Liver (tissue), 8 donors: ENCODE measurements at regions not wholly inside any gene's neighbourhood (a gene's known extent, or its start where the extent isn't known, plus 50 kb on each side); places are given as distances from the start of the nearest gene placed in this dataset.

Source experiments
- DNase-seq: peaks from one replicate; pipeline ENCODE4 v3.0.0-alpha.2; 2017; ENCODE audit warnings: low spot score
- H3K27ac ChIP-seq, 2 donors: one replicate each; pipeline ENCODE4 v1.7.0; 2013; ENCODE audit warnings: inconsistent platforms in 2 of 2, low read length in 2 of 2, control low read depth in 1 of 2, low read depth in 1 of 2, mild to moderate bottlenecking in 1 of 2
- H3K27me3 ChIP-seq, 4 donors: one replicate each; pipeline versions ENCODE4 v1.6.1 to v1.7.0; 2013; ENCODE audit warnings: low read length in 3 of 4, inconsistent platforms in 1 of 4, mild to moderate bottlenecking in 1 of 4, moderate library complexity in 1 of 4; ENCODE audit not compliant: control insufficient read depth in 4 of 4, insufficient read depth in 4 of 4
- H3K36me3 ChIP-seq, 4 donors: one replicate each; pipeline versions ENCODE4 v1.6.1 to v1.7.0; 2013; ENCODE audit warnings: low read length in 3 of 4, mild to moderate bottlenecking in 3 of 4, low read depth in 1 of 4, moderate library complexity in 1 of 4; ENCODE audit not compliant: control insufficient read depth in 4 of 4, insufficient read depth in 3 of 4
- H3K4me1 ChIP-seq, 4 donors: one replicate each; pipeline versions ENCODE4 v1.6.1 to v1.7.0; 2013; ENCODE audit warnings: low read length in 3 of 4, mild to moderate bottlenecking in 3 of 4, moderate library complexity in 1 of 4; ENCODE audit not compliant: control insufficient read depth in 4 of 4, insufficient read depth in 4 of 4
- H3K4me3 ChIP-seq, 3 donors: one replicate each; pipeline versions ENCODE4 v1.6.1 to v1.7.0; 2013; ENCODE audit warnings: low read length in 3 of 3, control low read depth in 1 of 3, low read depth in 1 of 3, mild to moderate bottlenecking in 1 of 3
- H3K9ac ChIP-seq, 2 donors: one replicate each; pipeline ENCODE4 v1.7.0; 2013; ENCODE audit warnings: low read length in 2 of 2, mild to moderate bottlenecking in 2 of 2, moderate library complexity in 2 of 2, control low read depth in 1 of 2, low read depth in 1 of 2
- H3K9me3 ChIP-seq, 4 donors: one replicate each; pipeline versions ENCODE4 v1.6.1 to v1.7.0; 2013; ENCODE audit warnings: low read length in 3 of 4; ENCODE audit not compliant: control insufficient read depth in 4 of 4
- EGR1 ChIP-seq, 2 donors: IDR thresholded peaks; 2 replicates each; pipeline ENCODE4 v1.6.1; 2016 to 2018; ENCODE audit warnings: antibody characterized with exemption in 2 of 2, low read depth in 2 of 2
- FOXA1 ChIP-seq: IDR thresholded peaks from 2 replicates; pipeline ENCODE4 v1.6.1; 2016; ENCODE audit warnings: antibody characterized with exemption
- FOXA2 ChIP-seq: IDR thresholded peaks from 2 replicates; pipeline ENCODE4 v1.6.1; 2016; ENCODE audit warnings: antibody characterized with exemption
- GABPA ChIP-seq, 2 donors: IDR thresholded peaks in 1 of 2; conservative IDR thresholded peaks in 1 of 2; 2 replicates each; pipeline ENCODE4 v1.6.1; 2016; ENCODE audit warnings: antibody characterized with exemption in 2 of 2, mild to moderate bottlenecking in 1 of 2, moderate library complexity in 1 of 2
- HNF4A ChIP-seq, 2 donors: conservative IDR thresholded peaks; 2 replicates each; pipeline ENCODE4 v1.6.1; 2016; ENCODE audit warnings: antibody characterized with exemption in 2 of 2, mild to moderate bottlenecking in 2 of 2
- HNF4G ChIP-seq: IDR thresholded peaks from 2 replicates; pipeline ENCODE4 v1.6.1; 2016; ENCODE audit warnings: antibody characterized with exemption
- JUND ChIP-seq, 2 donors: IDR thresholded peaks; 2 replicates each; pipeline ENCODE4 v1.6.1; 2016; ENCODE audit warnings: antibody characterized with exemption in 2 of 2
- MAX ChIP-seq: IDR thresholded peaks from 2 replicates; pipeline ENCODE4 v1.6.1; 2016; ENCODE audit warnings: antibody characterized with exemption
- NR2F2 ChIP-seq: IDR thresholded peaks from 2 replicates; pipeline ENCODE4 v1.6.1; 2016; ENCODE audit warnings: antibody characterized with exemption
- RAD21 ChIP-seq, 2 donors: IDR thresholded peaks; 2 replicates each; pipeline ENCODE4 v1.6.1; 2016; ENCODE audit warnings: antibody characterized with exemption in 2 of 2, mild to moderate bottlenecking in 2 of 2
- RXRA ChIP-seq, 2 donors: IDR thresholded peaks; 2 replicates each; pipeline ENCODE4 v1.6.1; 2017 to 2018; ENCODE audit warnings: antibody characterized with exemption in 2 of 2, mild to moderate bottlenecking in 1 of 2
- SP1 ChIP-seq: IDR thresholded peaks from 2 replicates; pipeline ENCODE4 v1.6.1; 2018; ENCODE audit warnings: antibody characterized with exemption, mild to moderate bottlenecking
- TAF1 ChIP-seq: conservative IDR thresholded peaks from 2 replicates; pipeline ENCODE4 v1.6.1; 2016; ENCODE audit warnings: antibody characterized with exemption, mild to moderate bottlenecking
- YY1 ChIP-seq: IDR thresholded peaks from 2 replicates; pipeline ENCODE4 v1.6.1; 2016; ENCODE audit warnings: antibody characterized with exemption, mild to moderate bottlenecking
- WGBS: extraction: QIAGEN DNeasy Blood & Tissue Kit; methylation state at CpG from one replicate; pipeline ENCODE4 v1.1.7; 2013; 5-methylcytosine and 5-hydroxymethylcytosine counted together
- TF ChIP-seq, protein P1 (sequence below): fragments of 150-350 bp; IDR thresholded peaks from 2 replicates; pipeline ENCODE4 v1.5.1; 2017; ENCODE audit warnings: improper control_type of control experiment, low read depth, low read length; ENCODE audit not compliant: missing input control
- TF ChIP-seq, protein P2 (sequence below): IDR thresholded peaks from 2 replicates; pipeline ENCODE4 v1.6.1; 2016; ENCODE audit warnings: antibody characterized with exemption
- TF ChIP-seq, protein P3 (sequence below): IDR thresholded peaks from 2 replicates; pipeline ENCODE4 v1.6.1; 2016; ENCODE audit warnings: antibody characterized with exemption
- TF ChIP-seq, protein P4 (sequence below): IDR thresholded peaks from 2 replicates; pipeline ENCODE4 v1.6.1; 2016; ENCODE audit warnings: antibody characterized with exemption, mild to moderate bottlenecking
- donor health status: healthy.
- donor health status: healthy.
- donor health status: healthy.
- donor health status: healthy.
- donor health status: healthy.

- Histone ChIP-seq H3K4me1 (no peaks in the 10 kb centered on the region), H3K36me3 (no peaks in the 10 kb centered on the region), H3K27me3 (peaks cover 0 to 1% (median 0%) of the 10 kb centered on the region in 4 donors), H3K9me3 (peaks cover 0 to 10% (median 1%) of the 10 kb centered on the region in 4 donors), H3K9ac (no peak overlapping the region), H3K27ac (no peak overlapping the region), H3K4me3 (no peak overlapping the region)
- TF ChIP-seq TAF1 (no peak), HNF4G (no peak)
- TF ChIP-seq, protein P1, sequence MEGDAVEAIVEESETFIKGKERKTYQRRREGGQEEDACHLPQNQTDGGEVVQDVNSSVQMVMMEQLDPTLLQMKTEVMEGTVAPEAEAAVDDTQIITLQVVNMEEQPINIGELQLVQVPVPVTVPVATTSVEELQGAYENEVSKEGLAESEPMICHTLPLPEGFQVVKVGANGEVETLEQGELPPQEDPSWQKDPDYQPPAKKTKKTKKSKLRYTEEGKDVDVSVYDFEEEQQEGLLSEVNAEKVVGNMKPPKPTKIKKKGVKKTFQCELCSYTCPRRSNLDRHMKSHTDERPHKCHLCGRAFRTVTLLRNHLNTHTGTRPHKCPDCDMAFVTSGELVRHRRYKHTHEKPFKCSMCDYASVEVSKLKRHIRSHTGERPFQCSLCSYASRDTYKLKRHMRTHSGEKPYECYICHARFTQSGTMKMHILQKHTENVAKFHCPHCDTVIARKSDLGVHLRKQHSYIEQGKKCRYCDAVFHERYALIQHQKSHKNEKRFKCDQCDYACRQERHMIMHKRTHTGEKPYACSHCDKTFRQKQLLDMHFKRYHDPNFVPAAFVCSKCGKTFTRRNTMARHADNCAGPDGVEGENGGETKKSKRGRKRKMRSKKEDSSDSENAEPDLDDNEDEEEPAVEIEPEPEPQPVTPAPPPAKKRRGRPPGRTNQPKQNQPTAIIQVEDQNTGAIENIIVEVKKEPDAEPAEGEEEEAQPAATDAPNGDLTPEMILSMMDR, result no peak
- TF ChIP-seq, protein P2, sequence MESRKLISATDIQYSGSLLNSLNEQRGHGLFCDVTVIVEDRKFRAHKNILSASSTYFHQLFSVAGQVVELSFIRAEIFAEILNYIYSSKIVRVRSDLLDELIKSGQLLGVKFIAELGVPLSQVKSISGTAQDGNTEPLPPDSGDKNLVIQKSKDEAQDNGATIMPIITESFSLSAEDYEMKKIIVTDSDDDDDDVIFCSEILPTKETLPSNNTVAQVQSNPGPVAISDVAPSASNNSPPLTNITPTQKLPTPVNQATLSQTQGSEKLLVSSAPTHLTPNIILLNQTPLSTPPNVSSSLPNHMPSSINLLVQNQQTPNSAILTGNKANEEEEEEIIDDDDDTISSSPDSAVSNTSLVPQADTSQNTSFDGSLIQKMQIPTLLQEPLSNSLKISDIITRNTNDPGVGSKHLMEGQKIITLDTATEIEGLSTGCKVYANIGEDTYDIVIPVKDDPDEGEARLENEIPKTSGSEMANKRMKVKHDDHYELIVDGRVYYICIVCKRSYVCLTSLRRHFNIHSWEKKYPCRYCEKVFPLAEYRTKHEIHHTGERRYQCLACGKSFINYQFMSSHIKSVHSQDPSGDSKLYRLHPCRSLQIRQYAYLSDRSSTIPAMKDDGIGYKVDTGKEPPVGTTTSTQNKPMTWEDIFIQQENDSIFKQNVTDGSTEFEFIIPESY, result no peak
- WGBS, result 75% methylated on average over 1 of the region's 1 CpG
- no peak for DNase-seq
These were observed 73.2 kb upstream of the ANXA10 start for GRCh38 chr4:168019019-168019651.

- no peak for DNase-seq
- WGBS, result 87% methylated on average over 2 of the region's 2 CpGs
- Histone ChIP-seq H3K9ac (no peak overlapping the region), H3K9me3 (peaks cover 0 to 10% (median 1%) of the 10 kb centered on the region in 4 donors), H3K27ac (no peak overlapping the region), H3K4me3 (no peak overlapping the region), H3K27me3 (no peaks in the 10 kb centered on the region), H3K4me1 (no peaks in the 10 kb centered on the region), H3K36me3 (no peaks in the 10 kb centered on the region)
- no peak for TF ChIP-seq SP1
- TF ChIP-seq RAD21 (IDR thresholded peaks at IDR 0.05), result no peak
- TF ChIP-seq, protein P1, result no peak
- no peak for TF ChIP-seq HNF4G
- TF ChIP-seq NR2F2, result no peak
- no peak for TF ChIP-seq GABPA (IDR thresholded peaks at IDR 0.05 in 1 of 2, conservative IDR thresholded peaks at IDR 0.05 in 1 of 2)
- TF ChIP-seq FOXA2, result no peak
- no peak for TF ChIP-seq HNF4A (conservative IDR thresholded peaks at IDR 0.05)
- TF ChIP-seq, protein P3, sequence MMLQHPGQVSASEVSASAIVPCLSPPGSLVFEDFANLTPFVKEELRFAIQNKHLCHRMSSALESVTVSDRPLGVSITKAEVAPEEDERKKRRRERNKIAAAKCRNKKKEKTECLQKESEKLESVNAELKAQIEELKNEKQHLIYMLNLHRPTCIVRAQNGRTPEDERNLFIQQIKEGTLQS, result no peak
- TF ChIP-seq, protein P2, result no peak
- TF ChIP-seq TAF1, result no peak
- no peak for TF ChIP-seq MAX
- no peak for TF ChIP-seq EGR1 (IDR thresholded peaks at IDR 0.05; ENCODE audit: low read depth in 2 of 2)
- TF ChIP-seq, protein P4, sequence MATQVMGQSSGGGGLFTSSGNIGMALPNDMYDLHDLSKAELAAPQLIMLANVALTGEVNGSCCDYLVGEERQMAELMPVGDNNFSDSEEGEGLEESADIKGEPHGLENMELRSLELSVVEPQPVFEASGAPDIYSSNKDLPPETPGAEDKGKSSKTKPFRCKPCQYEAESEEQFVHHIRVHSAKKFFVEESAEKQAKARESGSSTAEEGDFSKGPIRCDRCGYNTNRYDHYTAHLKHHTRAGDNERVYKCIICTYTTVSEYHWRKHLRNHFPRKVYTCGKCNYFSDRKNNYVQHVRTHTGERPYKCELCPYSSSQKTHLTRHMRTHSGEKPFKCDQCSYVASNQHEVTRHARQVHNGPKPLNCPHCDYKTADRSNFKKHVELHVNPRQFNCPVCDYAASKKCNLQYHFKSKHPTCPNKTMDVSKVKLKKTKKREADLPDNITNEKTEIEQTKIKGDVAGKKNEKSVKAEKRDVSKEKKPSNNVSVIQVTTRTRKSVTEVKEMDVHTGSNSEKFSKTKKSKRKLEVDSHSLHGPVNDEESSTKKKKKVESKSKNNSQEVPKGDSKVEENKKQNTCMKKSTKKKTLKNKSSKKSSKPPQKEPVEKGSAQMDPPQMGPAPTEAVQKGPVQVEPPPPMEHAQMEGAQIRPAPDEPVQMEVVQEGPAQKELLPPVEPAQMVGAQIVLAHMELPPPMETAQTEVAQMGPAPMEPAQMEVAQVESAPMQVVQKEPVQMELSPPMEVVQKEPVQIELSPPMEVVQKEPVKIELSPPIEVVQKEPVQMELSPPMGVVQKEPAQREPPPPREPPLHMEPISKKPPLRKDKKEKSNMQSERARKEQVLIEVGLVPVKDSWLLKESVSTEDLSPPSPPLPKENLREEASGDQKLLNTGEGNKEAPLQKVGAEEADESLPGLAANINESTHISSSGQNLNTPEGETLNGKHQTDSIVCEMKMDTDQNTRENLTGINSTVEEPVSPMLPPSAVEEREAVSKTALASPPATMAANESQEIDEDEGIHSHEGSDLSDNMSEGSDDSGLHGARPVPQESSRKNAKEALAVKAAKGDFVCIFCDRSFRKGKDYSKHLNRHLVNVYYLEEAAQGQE, result no peak
- TF ChIP-seq FOXA1, result no peak
- TF ChIP-seq RXRA (IDR thresholded peaks at IDR 0.05), result no peak
- TF ChIP-seq JUND (IDR thresholded peaks at IDR 0.05), result no peak
- no peak for TF ChIP-seq YY1
These were observed 72.4 kb upstream of the ANXA10 start for GRCh38 chr4:168019921-168020320.
